ENCODE measurements at regions not wholly inside any gene's neighbourhood (a gene's known extent, or its start where the extent isn't known, plus 50 kb on each side); places are given as distances from the start of the nearest gene placed in this dataset.

DNA sequence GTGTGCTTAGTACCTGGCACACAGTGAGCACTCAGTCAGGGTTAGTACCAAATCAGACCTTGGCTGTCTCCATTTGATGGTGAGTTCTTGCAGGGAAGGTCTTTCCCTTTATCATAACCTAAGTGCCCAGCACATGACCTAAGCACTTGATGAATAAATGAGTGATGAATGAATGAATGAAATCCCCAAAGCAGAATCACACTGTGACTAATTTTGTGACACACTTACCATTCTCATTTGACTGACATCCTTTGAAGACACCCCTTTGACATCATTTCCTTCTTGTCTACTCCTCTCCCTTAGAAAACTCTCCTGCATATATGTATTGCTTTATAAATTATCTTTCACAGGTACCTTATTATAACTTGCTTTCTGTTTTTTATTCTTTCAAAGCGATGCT, 130.2 kb upstream of the ELL2 start (continued):
- TF ChIP-seq POLR2AphosphoS5 (IDR thresholded peaks at IDR 0.05; ENCODE audit: low read depth, low read length) (no peak), CEBPB (IDR thresholded peaks at IDR 0.05; ENCODE audit: low read depth, low read length) (no peak), HDAC2 (IDR thresholded peaks at IDR 0.05; ENCODE audit: borderline replicate concordance in 1 of 2, low read depth in 2 of 2, low read length in 2 of 2) (no peak), CHD1 (IDR thresholded peaks at IDR 0.05; ENCODE audit: low read depth, low read length) (no peak)

Data from H1 (cell line).